Stimulated activated CD8-positive, alpha-beta memory T cell treated with anti-CD3 and anti-CD28 coated beads, Interleukin-15, amount 100 ng/mL, for 48 hours (primary cell): ENCODE measurements at regions not wholly inside any gene's neighbourhood (a gene's known extent, or its start where the extent isn't known, plus 50 kb on each side); places are given as distances from the start of the nearest gene placed in this dataset.
"Not testable (repeated sequence)": the region's sequence is repeated elsewhere in the genome, so short reads cannot be mapped to it uniquely, and the experiment has no call there.

Source experiments
- DNase-seq, 2 donors: peaks; one replicate each; pipeline ENCODE4 v3.0.0-alpha.2; 2020; ENCODE audit warnings: low read depth in 2 of 2

- no peak for DNase-seq
These were observed 72.0 kb upstream of the VKORC1L1 start for GRCh38 chr7:65800890-65801341.

DNA sequence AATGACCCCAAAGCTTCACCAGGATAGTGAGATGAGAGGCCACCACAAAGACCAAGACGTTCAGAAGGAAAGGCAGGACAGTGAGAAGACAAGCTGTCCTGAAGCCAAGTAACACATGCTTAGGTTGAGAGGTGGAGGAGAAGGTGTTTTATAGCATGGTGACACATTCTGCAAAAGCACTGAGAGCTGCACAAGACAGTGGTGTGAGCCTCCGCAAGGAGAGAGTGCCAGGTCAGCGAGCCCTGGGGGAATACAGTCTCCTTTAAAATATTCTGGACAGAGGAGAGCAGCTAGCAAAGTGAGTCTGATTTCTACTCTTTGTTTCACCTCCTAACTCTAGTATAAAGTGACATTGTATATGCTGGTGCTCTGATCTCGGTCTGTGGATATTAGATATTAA lies 68.0 kb upstream of the VKORC1L1 start:
- DNase-seq: no peak

DNA sequence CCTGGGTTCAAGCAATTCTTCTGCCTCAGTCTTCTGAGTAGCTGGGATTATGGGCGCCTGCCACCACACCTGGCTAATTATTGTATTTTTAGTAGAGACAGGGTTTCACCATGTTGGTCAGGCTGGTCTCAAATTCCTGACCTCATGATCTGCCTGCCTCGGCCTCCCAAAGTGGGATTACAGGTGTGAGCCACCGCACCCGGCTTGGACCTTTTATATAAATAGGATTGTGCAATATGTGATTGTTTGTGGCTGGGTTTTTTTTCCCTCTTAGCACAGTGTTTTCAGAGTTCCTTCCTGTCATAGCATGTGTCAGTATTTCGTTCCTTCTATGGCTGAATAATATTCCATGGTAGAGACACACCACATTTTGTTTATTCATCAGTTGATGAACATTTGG lies 65.8 kb upstream of the VKORC1L1 start:
- not testable (repeated sequence) for DNase-seq

DNA sequence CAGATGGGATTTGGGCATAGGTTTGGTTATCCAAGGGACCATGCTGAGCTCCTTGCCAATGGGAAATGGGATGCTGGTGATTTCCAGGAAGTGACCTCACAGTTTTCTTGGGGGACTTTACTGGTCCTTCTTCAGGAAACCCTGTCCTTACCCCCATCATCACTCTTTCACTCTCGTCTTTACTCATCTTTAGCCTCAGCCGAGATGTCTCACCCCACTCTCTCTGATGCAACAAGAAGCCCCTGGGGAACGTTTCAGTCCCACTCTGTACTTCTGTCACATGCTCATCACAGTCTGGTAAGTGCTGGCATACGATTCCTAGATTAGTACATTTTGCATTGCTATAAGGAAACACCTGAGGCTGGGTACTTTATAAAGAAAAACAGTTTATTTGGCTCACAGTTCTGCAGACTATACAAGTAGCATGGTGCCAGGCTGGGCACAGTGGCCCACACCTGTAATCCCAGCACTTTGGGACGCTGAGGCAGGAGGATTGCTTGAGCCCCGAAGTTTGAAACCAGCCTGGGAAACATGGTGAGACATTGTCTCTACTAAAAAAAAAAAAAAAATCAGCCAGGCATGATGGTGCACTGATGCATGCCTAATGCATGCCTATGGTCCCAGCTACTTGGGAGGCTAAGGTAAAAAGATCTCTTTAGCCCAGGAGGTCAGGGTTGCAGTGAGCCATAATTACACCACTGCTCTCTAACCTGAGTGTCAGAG lies 63.5 kb upstream of the VKORC1L1 start:
- DNase-seq: no peak

DNA sequence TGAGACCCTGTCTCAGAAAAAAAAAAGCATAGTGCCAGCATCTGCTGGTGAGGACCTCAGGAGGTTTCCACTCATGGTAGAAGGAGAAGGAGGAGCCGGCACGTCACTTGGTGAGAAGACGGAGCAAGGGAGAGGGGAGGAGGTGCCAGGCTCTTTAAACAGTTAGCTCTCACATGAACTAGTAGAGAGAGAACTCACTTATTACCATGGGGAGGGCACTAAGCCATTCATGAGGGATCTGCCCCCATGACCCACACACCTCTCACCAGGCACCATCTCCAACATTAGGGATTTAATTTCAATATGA lies 62.9 kb upstream of the VKORC1L1 start:
- DNase-seq: no peak

DNA sequence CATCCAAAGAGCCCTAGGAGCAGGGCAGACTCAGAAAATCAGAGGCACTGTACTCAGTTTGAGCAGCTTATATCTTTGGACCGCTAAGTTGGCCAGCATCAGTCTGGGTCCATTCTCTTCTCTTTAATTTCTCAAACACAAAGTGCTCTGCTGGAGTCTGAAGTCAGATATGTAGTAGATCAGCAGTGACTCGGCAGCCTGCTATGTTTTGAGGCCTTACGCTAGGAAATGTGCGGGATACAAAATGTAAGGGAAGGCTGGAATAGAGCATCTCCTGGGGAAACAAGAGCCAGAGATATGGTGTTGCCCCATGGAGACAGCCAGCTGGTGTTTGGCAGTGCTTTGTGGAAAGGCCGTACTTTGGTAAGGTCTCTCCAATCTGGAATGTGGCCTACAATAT lies 60.6 kb upstream of the VKORC1L1 start:
- no peak for DNase-seq

GRCh38 chr7:65814556-65815167 lies 58.2 kb upstream of the VKORC1L1 start:
- not testable (repeated sequence) for DNase-seq

DNA sequence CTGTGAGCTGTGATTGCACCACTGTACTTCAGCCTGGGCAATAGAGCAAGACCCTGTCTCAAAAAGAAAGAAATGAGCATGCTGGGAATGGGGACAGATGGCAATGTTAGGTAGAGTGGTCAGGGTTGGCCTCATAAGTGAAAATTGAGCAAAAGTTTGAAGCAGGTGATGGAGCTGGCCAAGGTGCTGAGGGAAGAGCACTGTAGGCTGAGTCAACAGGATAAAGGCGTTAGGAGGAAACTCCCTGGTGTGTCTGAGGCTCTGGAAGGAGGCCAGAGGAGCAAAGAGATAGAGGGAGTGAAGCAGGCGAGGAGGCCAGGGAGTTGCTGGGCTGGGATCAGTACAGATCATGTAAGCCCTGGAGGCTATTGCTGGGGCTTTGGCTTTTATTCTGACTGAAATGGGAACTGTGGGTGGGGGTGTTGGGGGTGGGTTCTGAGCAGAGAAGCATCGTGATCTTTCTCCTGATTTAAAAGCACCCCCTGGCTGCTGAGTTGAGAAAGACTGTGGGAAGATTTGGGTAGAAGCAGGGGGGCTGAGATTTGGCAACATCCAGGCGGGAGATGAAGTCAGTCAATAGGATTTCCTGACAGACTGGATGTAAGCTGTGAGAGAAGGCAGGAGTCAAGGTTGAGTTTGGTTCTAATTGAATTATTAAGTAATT lies 52.5 kb upstream of the VKORC1L1 start:
- DNase-seq: no peak
